Astrocyte (in vitro differentiated cells and primary cell): ENCODE measurements at regions not wholly inside any gene's neighbourhood (a gene's known extent, or its start where the extent isn't known, plus 50 kb on each side); places are given as distances from the start of the nearest gene placed in this dataset.

ENCODE experiments used
- DNase-seq: peaks from one replicate; pipeline ENCODE4 v3.0.0-alpha.2; 2010; ENCODE audit warnings: low read depth
- FAIRE-seq: peaks from 2 replicates; lab custom pipeline; 2011; peaks lifted over from hg19 to GRCh38; lab: Jason Lieb, UNC
- H2AFZ ChIP-seq: 2 replicates; pipeline ENCODE4 v1.6.0; 2012; ENCODE audit warnings: low read depth, low read length, inconsistent platforms
- H3K27ac ChIP-seq: 2 replicates; pipeline ENCODE4 v1.5.1; 2011; ENCODE audit warnings: low read depth, low read length, inconsistent platforms
- H3K27me3 ChIP-seq: 2 replicates; pipeline ENCODE4 v1.6.0; 2011; ENCODE audit warnings: low read length, inconsistent platforms; ENCODE audit not compliant: insufficient read depth
- H3K36me3 ChIP-seq: 2 replicates; pipeline ENCODE4 v1.5.1; 2011; ENCODE audit warnings: low read length, inconsistent platforms; ENCODE audit not compliant: insufficient read depth
- H3K4me1 ChIP-seq: 2 replicates; pipeline ENCODE4 v1.5.1; 2011; ENCODE audit warnings: low read length, inconsistent platforms; ENCODE audit not compliant: insufficient read depth
- H3K4me2 ChIP-seq: 2 replicates; pipeline ENCODE4 v1.6.0; 2012; ENCODE audit warnings: low read length, inconsistent platforms
- H3K4me3 ChIP-seq: 2 replicates; pipeline ENCODE4 v1.5.1; 2011; ENCODE audit warnings: low read depth, mild to moderate bottlenecking, low read length, inconsistent platforms; ENCODE audit not compliant: insufficient read depth
- H3K79me2 ChIP-seq: 2 replicates; pipeline ENCODE4 v1.6.0; 2012; ENCODE audit warnings: mild to moderate bottlenecking, low read length, inconsistent platforms; ENCODE audit not compliant: insufficient read depth
- H3K9ac ChIP-seq: 2 replicates; pipeline ENCODE4 v1.6.0; 2012; ENCODE audit warnings: mild to moderate bottlenecking, low read length, inconsistent platforms
- H3K9me3 ChIP-seq: 2 replicates; pipeline ENCODE4 v1.5.1; 2012; ENCODE audit warnings: low read depth, mild to moderate bottlenecking, low read length, inconsistent platforms; ENCODE audit not compliant: insufficient read depth
- H4K20me1 ChIP-seq: 2 replicates; pipeline ENCODE4 v1.6.0; 2012; ENCODE audit warnings: low read length, inconsistent platforms; ENCODE audit not compliant: insufficient read depth
- H3K27ac Mint-ChIP-seq: one replicate; pipeline ENCODE4 v1.8.0; 2021; ENCODE audit warnings: mild to moderate bottlenecking, mixed read lengths; ENCODE audit not compliant: unreplicated experiment
- H3K27me3 Mint-ChIP-seq: one replicate; pipeline ENCODE4 v1.8.0; 2021; ENCODE audit warnings: low read depth, mixed read lengths; ENCODE audit not compliant: unreplicated experiment
- H3K36me3 Mint-ChIP-seq: one replicate; pipeline ENCODE4 v1.8.0; 2021; ENCODE audit warnings: low read depth, mixed read lengths; ENCODE audit not compliant: unreplicated experiment
- H3K4me1 Mint-ChIP-seq: one replicate; pipeline ENCODE4 v1.8.0; 2021; ENCODE audit warnings: low read depth, mixed read lengths; ENCODE audit not compliant: unreplicated experiment
- H3K4me3 Mint-ChIP-seq: one replicate; pipeline ENCODE4 v1.8.0; 2021; ENCODE audit warnings: mild to moderate bottlenecking, moderate library complexity, mixed read lengths; ENCODE audit not compliant: unreplicated experiment
- H3K9me3 Mint-ChIP-seq: one replicate; pipeline ENCODE4 v1.8.0; 2021; ENCODE audit warnings: mild to moderate bottlenecking, mixed read lengths; ENCODE audit not compliant: unreplicated experiment
- EZH2 ChIP-seq: IDR thresholded peaks from 2 replicates; pipeline ENCODE4 v1.6.1; 2012; ENCODE audit warnings: mild to moderate bottlenecking, low read length, inconsistent platforms; ENCODE audit not compliant: insufficient read depth
- TF ChIP-seq, protein P1 (sequence below): IDR thresholded peaks from 2 replicates; pipeline ENCODE4 v1.5.1; 2011; ENCODE audit warnings: low read depth, mild to moderate bottlenecking, inconsistent platforms, low read length, moderate library complexity; ENCODE audit not compliant: insufficient read depth

DNA sequence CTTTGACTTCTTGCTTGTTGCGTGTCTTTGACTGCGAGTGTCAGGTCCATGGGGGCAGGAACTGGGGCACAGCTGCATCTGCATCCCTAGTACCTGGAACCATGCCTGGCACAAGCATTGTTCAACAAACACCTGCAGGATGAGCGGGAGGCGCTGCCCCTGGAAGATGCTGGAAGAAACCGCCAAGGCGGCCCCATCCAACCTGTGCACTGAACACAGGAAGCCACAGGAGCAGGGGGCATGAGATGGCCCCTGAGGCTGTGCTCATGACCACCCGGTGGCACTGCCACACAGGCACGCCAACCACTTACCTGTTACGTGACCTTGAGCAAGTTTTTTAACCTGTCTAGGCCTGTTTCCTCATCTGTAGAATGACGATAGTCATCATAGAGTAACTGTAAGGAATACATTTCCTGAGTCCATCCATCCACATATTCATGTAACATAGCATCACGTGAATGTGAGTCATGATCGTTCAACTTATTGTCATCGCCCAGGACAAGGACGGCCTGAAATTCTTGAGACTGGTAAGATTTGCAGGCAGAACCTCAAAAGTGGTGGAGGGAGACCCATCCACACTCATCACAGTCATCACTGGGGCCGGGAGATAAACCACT, 374.2 kb downstream of the PREX1 start:
- no peaks in the 10 kb centered on the region for H3K4me1 ChIP-seq

GRCh38 chr20:48451401-48451800, 376.4 kb downstream of the PREX1 start:
- peaks cover 5% of the 10 kb centered on the region for H3K4me1 Mint-ChIP-seq
- no peak overlapping the region for H3K27ac ChIP-seq
- H3K27ac Mint-ChIP-seq: no peak overlapping the region
- H3K27me3 Mint-ChIP-seq: peaks cover 37% of the 10 kb centered on the region
- no peak overlapping the region for H3K4me3 ChIP-seq
- peaks cover 11% of the 10 kb centered on the region for H3K9me3 Mint-ChIP-seq
- DNase-seq (no peak), FAIRE-seq (no peak)
- H3K9ac ChIP-seq: no peak overlapping the region
- H2AFZ ChIP-seq: no peak overlapping the region
- no peak overlapping the region for H3K4me3 Mint-ChIP-seq
- H4K20me1 ChIP-seq: no peaks in the 10 kb centered on the region
- H3K36me3 ChIP-seq: no peaks in the 10 kb centered on the region
- H3K9me3 ChIP-seq: peaks cover 3% of the 10 kb centered on the region
- H3K4me1 ChIP-seq: no peaks in the 10 kb centered on the region
- H3K79me2 ChIP-seq: no peaks in the 10 kb centered on the region
- no peak for TF ChIP-seq EZH2
- TF ChIP-seq, protein P1, sequence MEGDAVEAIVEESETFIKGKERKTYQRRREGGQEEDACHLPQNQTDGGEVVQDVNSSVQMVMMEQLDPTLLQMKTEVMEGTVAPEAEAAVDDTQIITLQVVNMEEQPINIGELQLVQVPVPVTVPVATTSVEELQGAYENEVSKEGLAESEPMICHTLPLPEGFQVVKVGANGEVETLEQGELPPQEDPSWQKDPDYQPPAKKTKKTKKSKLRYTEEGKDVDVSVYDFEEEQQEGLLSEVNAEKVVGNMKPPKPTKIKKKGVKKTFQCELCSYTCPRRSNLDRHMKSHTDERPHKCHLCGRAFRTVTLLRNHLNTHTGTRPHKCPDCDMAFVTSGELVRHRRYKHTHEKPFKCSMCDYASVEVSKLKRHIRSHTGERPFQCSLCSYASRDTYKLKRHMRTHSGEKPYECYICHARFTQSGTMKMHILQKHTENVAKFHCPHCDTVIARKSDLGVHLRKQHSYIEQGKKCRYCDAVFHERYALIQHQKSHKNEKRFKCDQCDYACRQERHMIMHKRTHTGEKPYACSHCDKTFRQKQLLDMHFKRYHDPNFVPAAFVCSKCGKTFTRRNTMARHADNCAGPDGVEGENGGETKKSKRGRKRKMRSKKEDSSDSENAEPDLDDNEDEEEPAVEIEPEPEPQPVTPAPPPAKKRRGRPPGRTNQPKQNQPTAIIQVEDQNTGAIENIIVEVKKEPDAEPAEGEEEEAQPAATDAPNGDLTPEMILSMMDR: no peak
- H3K4me2 ChIP-seq: no peak overlapping the region
- no peaks in the 10 kb centered on the region for H3K36me3 Mint-ChIP-seq
- H3K27me3 ChIP-seq: peaks cover 6% of the 10 kb centered on the region

More for the DNA sequence above, 374.2 kb downstream of the PREX1 start:
- Histone ChIP-seq H3K79me2 (no peaks in the 10 kb centered on the region), H3K9me3 (peaks cover 3% of the 10 kb centered on the region), H3K4me2 (no peak overlapping the region), H3K27me3 (peaks cover 6% of the 10 kb centered on the region), H3K27ac (no peak overlapping the region), H3K9ac (no peak overlapping the region), H3K36me3 (no peaks in the 10 kb centered on the region), H2AFZ (no peak overlapping the region), H4K20me1 (no peaks in the 10 kb centered on the region), H3K4me3 (no peak overlapping the region)
- Mint-ChIP-seq H3K27me3 (peaks cover 41% of the 10 kb centered on the region), H3K36me3 (no peaks in the 10 kb centered on the region), H3K4me1 (peaks cover 9% of the 10 kb centered on the region), H3K9me3 (peaks cover 11% of the 10 kb centered on the region), H3K4me3 (no peak overlapping the region), H3K27ac (no peak overlapping the region)
- FAIRE-seq: no peak
- DNase-seq: no peak
- TF ChIP-seq, protein P1: no peak
- no peak for TF ChIP-seq EZH2
